K562 (cell line): ENCODE measurements at regions not wholly inside any gene's neighbourhood (a gene's known extent, or its start where the extent isn't known, plus 50 kb on each side); places are given as distances from the start of the nearest gene placed in this dataset.

Source experiments
- ATAC-seq: fragments of 200-7000 bp; cut with Tn5 transposase; 3 replicates; pipeline ENCODE4 v1.9.1; 2020; ENCODE audit warnings: moderate library complexity
- BruUV-seq: library from RNA; stranded (reverse); fragments of 400-500 nt; replicated peaks from 2 replicates; lab custom pipeline; 2021; lab: Mats Ljungman, UMichigan
- CTCF ChIA-PET: fragments of 300-600 bp; formaldehyde crosslinking; extraction: SDS; loops from one replicate; lab custom pipeline; 2021; ENCODE audit warnings: low intra/inter-chr PET ratio; lab: Yijun Ruan, JAX
- POLR2A ChIA-PET: fragments of 300-600, 350-650 bp; sonication (Branson Sonifier 250); formaldehyde crosslinking; extraction: SDS; loops from one replicate; lab custom pipeline; 2021; ENCODE audit warnings: antibody characterized with exemption, inconsistent platforms; lab: Yijun Ruan, JAX
- DNase-seq, 4 experiments: peaks; one replicate each; pipeline versions ENCODE4 v3.0.0 to v3.0.0-alpha.2; 2011 to 2018; ENCODE audit warnings: low spot score in 3 of 4, mixed read lengths in 3 of 4; ENCODE audit errors: extremely low read depth in 1 of 4
- FAIRE-seq: peaks from 2 replicates; lab custom pipeline; 2011; peaks lifted over from hg19 to GRCh38; lab: Jason Lieb, UNC
- H2AFZ ChIP-seq: 2 replicates; pipeline ENCODE4 v1.6.0; 2011; ENCODE audit warnings: low read depth, low read length, control low read depth, inconsistent platforms
- H3K27ac ChIP-seq: fragments of 200-600 bp; 3 replicates; pipeline ENCODE4 v1.8.0; 2011; ENCODE audit warnings: low read depth, mild to moderate bottlenecking, control low read depth, inconsistent platforms, low read length, moderate library complexity, mixed read lengths; ENCODE audit errors: extremely low read depth
- H3K27me3 ChIP-seq, 2 experiments: fragments of 300-600 bp in 1 of 2; 2 replicates in 1 of 2; 3 replicates in 1 of 2; pipeline versions ENCODE4 v1.6.0 to v1.8.0; 2011; ENCODE audit warnings: inconsistent platforms in 2 of 2, low read length in 2 of 2, mild to moderate bottlenecking in 1 of 2, mixed read lengths in 1 of 2, moderate library complexity in 1 of 2; ENCODE audit not compliant: control insufficient read depth in 2 of 2, insufficient read depth in 2 of 2
- H3K36me3 ChIP-seq: fragments of 300-600 bp; 3 replicates; pipeline ENCODE4 v1.8.0; 2011; ENCODE audit warnings: mild to moderate bottlenecking, low read length, inconsistent platforms; ENCODE audit not compliant: control insufficient read depth, insufficient read depth
- H3K4me1 ChIP-seq, 2 experiments: fragments of 200-600 bp in 1 of 2; replicated peaks in 1 of 2; 2 replicates in 1 of 2; 3 replicates in 1 of 2; pipeline versions ENCODE4 v1.5.1 to v1.8.0; 2011; ENCODE audit warnings: inconsistent platforms in 2 of 2, low read length in 2 of 2, mild to moderate bottlenecking in 1 of 2, mixed read lengths in 1 of 2, moderate library complexity in 1 of 2; ENCODE audit not compliant: control insufficient read depth in 2 of 2, insufficient read depth in 2 of 2
- H3K4me2 ChIP-seq: 2 replicates; pipeline ENCODE4 v1.6.1; 2011; ENCODE audit warnings: low read length, control low read depth, inconsistent platforms, mixed read lengths; ENCODE audit not compliant: insufficient read depth
- H3K4me3 ChIP-seq: fragments of 200-600 bp; sonication (generic), shearing (Covaris generic); 2 replicates; pipeline ENCODE4 v1.5.1; 2016; ENCODE audit warnings: control low read depth, inconsistent platforms
- H3K79me2 ChIP-seq: fragments of 200-600 bp; 3 replicates; pipeline ENCODE4 v1.8.0; 2011; ENCODE audit warnings: low read length, inconsistent platforms; ENCODE audit not compliant: control insufficient read depth, insufficient read depth
- H3K9ac ChIP-seq, 2 experiments: 2 replicates each; pipeline versions ENCODE4 v1.6.0 to v1.6.1; 2011; ENCODE audit warnings: low read depth in 2 of 2, low read length in 2 of 2, control low read depth in 1 of 2, inconsistent platforms in 1 of 2, mild to moderate bottlenecking in 1 of 2, mixed read lengths in 1 of 2; ENCODE audit not compliant: insufficient read depth in 1 of 2
- H3K9me1 ChIP-seq: one replicate; pipeline ENCODE4 v1.6.0; 2011; ENCODE audit warnings: inconsistent platforms, mild to moderate bottlenecking, low read length, moderate library complexity; ENCODE audit not compliant: control insufficient read depth, insufficient read depth
- H3K9me3 ChIP-seq: replicated peaks from 2 replicates; pipeline ENCODE4 v1.5.1; 2011; ENCODE audit warnings: low read depth, low read length, inconsistent platforms; ENCODE audit not compliant: control insufficient read depth, insufficient read depth
- H4K20me1 ChIP-seq: replicated peaks from 2 replicates; pipeline ENCODE4 v1.6.1; 2011; ENCODE audit warnings: low read length, inconsistent platforms, mixed read lengths; ENCODE audit not compliant: control insufficient read depth, insufficient read depth
- CEBPB ChIP-seq: fragments of 450-650 bp; IDR thresholded peaks from 2 replicates; pipeline ENCODE4 v1.6.1; 2016; ENCODE audit warnings: missing genetic modification characterization, missing compliant biosample characterization
- EHMT2 ChIP-seq: fragments of 450-650 bp; IDR thresholded peaks from 2 replicates; pipeline ENCODE4 v1.6.1; 2018; ENCODE audit warnings: antibody characterized with exemption
- FOSL1 ChIP-seq: fragments of 200-800 bp; sonication (Bioruptor generic); conservative IDR thresholded peaks from 2 replicates; pipeline ENCODE4 v1.6.1; 2016; ENCODE audit warnings: missing genetic modification characterization, missing compliant biosample characterization
- HDAC3 ChIP-seq: fragments of 450-650 bp; IDR thresholded peaks from 2 replicates; pipeline ENCODE4 v1.6.1; 2018; ENCODE audit warnings: borderline replicate concordance, mild to moderate bottlenecking, moderate library complexity; ENCODE audit not compliant: partially characterized antibody
- HNRNPLL ChIP-seq: fragments of 200-400 bp; formaldehyde crosslinking; IDR thresholded peaks from 2 replicates; pipeline ENCODE4 v1.6.1; 2017; ENCODE audit warnings: low read length, low read depth, mild to moderate bottlenecking; ENCODE audit not compliant: poor library complexity, severe bottlenecking
- NFE2L1 ChIP-seq: fragments of 450-650 bp; IDR thresholded peaks from 2 replicates; pipeline ENCODE4 v1.6.1; 2016; ENCODE audit warnings: missing genetic modification characterization, low read depth, mild to moderate bottlenecking, missing compliant biosample characterization, moderate library complexity, borderline replicate concordance
- PHF20 ChIP-seq: fragments of 450-650 bp; IDR thresholded peaks from 2 replicates; pipeline ENCODE4 v1.6.1; 2018; ENCODE audit not compliant: partially characterized antibody
- POLR2A ChIP-seq: fragments of 450-650 bp; conservative IDR thresholded peaks from 2 replicates; pipeline ENCODE4 v1.6.1; 2016
- PRMT5 ChIP-seq: sonication (generic); formaldehyde crosslinking; IDR thresholded peaks from 2 replicates; pipeline ENCODE4 v1.5.0; 2020; ENCODE audit warnings: missing genetic modification reagents
- RBBP5 ChIP-seq: fragments of 200-600 bp; sonication (generic); IDR thresholded peaks from 2 replicates; pipeline ENCODE4 v1.6.1; 2012; ENCODE audit warnings: borderline replicate concordance, mild to moderate bottlenecking, low read length, control low read depth, inconsistent platforms; ENCODE audit not compliant: insufficient read depth, poor library complexity, severe bottlenecking
- SLC30A9 ChIP-seq: fragments of 250-450 bp; sonication (Bioruptor Pico); IDR thresholded peaks from 2 replicates; pipeline ENCODE4 v1.8.0; 2022; ENCODE audit warnings: mild to moderate bottlenecking, moderate library complexity
- SUPT5H ChIP-seq: fragments of 450-650 bp; IDR thresholded peaks from 2 replicates; pipeline ENCODE4 v1.6.1; 2016
- TFAP4 ChIP-seq: sonication (generic); formaldehyde crosslinking; IDR thresholded peaks from 2 replicates; pipeline ENCODE4 v1.8.0; 2022; ENCODE audit warnings: missing genetic modification reagents, mild to moderate bottlenecking, moderate library complexity, borderline replicate concordance
- USF2 ChIP-seq: sonication (generic); formaldehyde crosslinking; IDR thresholded peaks from 2 replicates; pipeline ENCODE4 v1.5.0; 2020; ENCODE audit warnings: missing genetic modification reagents
- ZNF77 ChIP-seq: fragments of 250-450 bp; sonication (Bioruptor Pico); IDR thresholded peaks from 2 replicates; pipeline ENCODE4 v1.5.0; 2020
- ZNF780A ChIP-seq: fragments of 250-450 bp; sonication (Bioruptor Pico); IDR thresholded peaks from 2 replicates; pipeline ENCODE4 v1.5.0; 2021; ENCODE audit warnings: mild to moderate bottlenecking
- WGBS: fragments of 100-300 bp; shearing (Covaris generic); methylation state at CpG from one replicate; pipeline ENCODE4 v1.1.6; 2016; ENCODE audit warnings: low coverage, mixed read lengths; ENCODE audit not compliant: insufficient coverage; ENCODE audit errors: missing lambda C conversion rate; 5-methylcytosine and 5-hydroxymethylcytosine counted together
- in situ Hi-C: fragments of 300-500 bp; cut with MboI; formaldehyde crosslinking; loops from 4 replicates; pipeline ENCODE4 v1.15.0; 2018; ENCODE audit warnings: inconsistent platforms, mixed read lengths
- intact Hi-C: fragments of 100-400 bp; cut with micrococcal nuclease; formaldehyde crosslinking; loops from 2 replicates; pipeline ENCODE4 v1.14.2; 2022
- TF ChIP-seq, protein P1 (sequence below): sonication (generic); formaldehyde crosslinking; IDR thresholded peaks from 2 replicates; pipeline ENCODE4 v1.9.0; 2022; ENCODE audit warnings: mild to moderate bottlenecking, missing genetic modification reagents
- TF ChIP-seq, protein P2 (sequence below), 2 experiments: IDR thresholded peaks in 1 of 2; conservative IDR thresholded peaks in 1 of 2; 2 replicates each; pipeline ENCODE4 v1.6.1; 2016; ENCODE audit warnings: low read depth in 2 of 2, mild to moderate bottlenecking in 1 of 2, missing compliant biosample characterization in 1 of 2, missing genetic modification characterization in 1 of 2, moderate library complexity in 1 of 2

DNA sequence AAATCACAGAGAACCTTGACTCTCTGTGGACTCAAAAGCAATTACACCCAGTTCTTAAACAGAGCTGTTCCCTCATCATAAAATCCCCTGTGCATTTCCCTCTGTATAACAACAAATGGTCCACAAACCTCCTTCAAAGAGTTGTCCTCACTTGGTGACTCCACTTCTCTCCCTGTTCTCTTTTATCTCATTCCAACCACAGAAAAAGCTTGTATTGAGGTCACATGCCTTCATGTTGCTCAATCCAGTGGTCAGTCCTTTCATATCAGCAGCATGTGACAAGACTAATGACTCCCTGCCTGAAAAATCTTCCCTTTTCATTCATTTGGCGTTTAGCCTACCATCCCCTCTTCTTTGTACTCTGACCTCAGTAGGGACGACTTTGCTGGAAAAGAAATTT, 158.0 kb downstream of the DEPDC1B start:
- DNase-seq (no peak), FAIRE-seq (no peak), ATAC-seq (no peak)
- no peaks in the 10 kb centered on the region for H3K9me3 ChIP-seq
- H3K4me1 ChIP-seq: no peaks in the 10 kb centered on the region
- ChIA-PET CTCF (no interaction called here), POLR2A (no interaction called here)
- no peak overlapping the region for H2AFZ ChIP-seq
- intact Hi-C loops: no loop called here
- in situ Hi-C loops: no loop called here
- H3K9me1 ChIP-seq: no peaks in the 10 kb centered on the region
- no peaks in the 10 kb centered on the region for H4K20me1 ChIP-seq
- no peak overlapping the region for H3K9ac ChIP-seq
- H3K4me3 ChIP-seq: no peak overlapping the region
- H3K79me2 ChIP-seq: no peaks in the 10 kb centered on the region
- no peak overlapping the region for H3K4me2 ChIP-seq
- WGBS: 0% methylated on average over 2 of the region's 2 CpGs
- H3K27ac ChIP-seq: no peak overlapping the region
- no peaks in the 10 kb centered on the region for H3K27me3 ChIP-seq
- no TSS peak for BruUV-seq
- no peaks in the 10 kb centered on the region for H3K36me3 ChIP-seq
- TF ChIP-seq HDAC3: no peak
- TF ChIP-seq, protein P1, sequence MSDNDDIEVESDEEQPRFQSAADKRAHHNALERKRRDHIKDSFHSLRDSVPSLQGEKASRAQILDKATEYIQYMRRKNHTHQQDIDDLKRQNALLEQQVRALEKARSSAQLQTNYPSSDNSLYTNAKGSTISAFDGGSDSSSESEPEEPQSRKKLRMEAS: no peak
- no peak for TF ChIP-seq HNRNPLL
- TF ChIP-seq USF2 (CRISPR knock-in tag): peak; percentile 59
- no peak for TF ChIP-seq TFAP4
- 0 out of 2 replicates have a peak, but pooled peaks have one; percentile 17 for TF ChIP-seq FOSL1
- no peak for TF ChIP-seq RBBP5
- TF ChIP-seq ZNF77 (CRISPR knock-in tag): no peak
- no peak for TF ChIP-seq SLC30A9
- no peak for TF ChIP-seq POLR2A
- TF ChIP-seq EHMT2: no peak
- no peak for TF ChIP-seq NFE2L1 (tag)
- TF ChIP-seq CEBPB (tag): peak; percentile 87
- TF ChIP-seq PRMT5 (CRISPR knock-in tag): no peak
- TF ChIP-seq, protein P2, sequence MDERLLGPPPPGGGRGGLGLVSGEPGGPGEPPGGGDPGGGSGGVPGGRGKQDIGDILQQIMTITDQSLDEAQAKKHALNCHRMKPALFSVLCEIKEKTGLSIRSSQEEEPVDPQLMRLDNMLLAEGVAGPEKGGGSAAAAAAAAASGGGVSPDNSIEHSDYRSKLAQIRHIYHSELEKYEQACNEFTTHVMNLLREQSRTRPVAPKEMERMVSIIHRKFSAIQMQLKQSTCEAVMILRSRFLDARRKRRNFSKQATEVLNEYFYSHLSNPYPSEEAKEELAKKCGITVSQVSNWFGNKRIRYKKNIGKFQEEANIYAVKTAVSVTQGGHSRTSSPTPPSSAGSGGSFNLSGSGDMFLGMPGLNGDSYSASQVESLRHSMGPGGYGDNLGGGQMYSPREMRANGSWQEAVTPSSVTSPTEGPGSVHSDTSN (CRISPR knock-in tag; IDR thresholded peaks at IDR 0.05; ENCODE audit: low read depth): no peak
- TF ChIP-seq, protein P2 (tag; conservative IDR thresholded peaks at IDR 0.05; ENCODE audit: low read depth): peak; percentile 73
- TF ChIP-seq ZNF780A (CRISPR knock-in tag): no peak
- no peak for TF ChIP-seq SUPT5H
- TF ChIP-seq PHF20: no peak
